Ishikawa (cell line): ENCODE measurements at regions not wholly inside any gene's neighbourhood (a gene's known extent, or its start where the extent isn't known, plus 50 kb on each side); places are given as distances from the start of the nearest gene placed in this dataset.

ENCODE experiments used
- CEBPB ChIP-seq: IDR thresholded peaks from 2 replicates; pipeline ENCODE4 v1.6.1; 2012
- CREB1 ChIP-seq: IDR thresholded peaks from 2 replicates; pipeline ENCODE4 v1.6.1; 2012; ENCODE audit warnings: low read depth
- EGR1 ChIP-seq: IDR thresholded peaks from 2 replicates; pipeline ENCODE4 v1.6.1; 2012
- EP300 ChIP-seq: IDR thresholded peaks from 2 replicates; pipeline ENCODE4 v1.6.1; 2012; ENCODE audit warnings: borderline replicate concordance
- FOXM1 ChIP-seq: IDR thresholded peaks from 2 replicates; pipeline ENCODE4 v1.6.1; 2012; ENCODE audit warnings: low read depth, borderline replicate concordance
- NFIC ChIP-seq: IDR thresholded peaks from 2 replicates; pipeline ENCODE4 v1.6.1; 2012
- RAD21 ChIP-seq: IDR thresholded peaks from 2 replicates; pipeline ENCODE4 v1.6.1; 2012; ENCODE audit warnings: low read depth
- TAF1 ChIP-seq: IDR thresholded peaks from 2 replicates; pipeline ENCODE4 v1.6.1; 2012; ENCODE audit warnings: low read depth, mild to moderate bottlenecking
- TCF12 ChIP-seq: IDR thresholded peaks from 2 replicates; pipeline ENCODE4 v1.6.1; 2012; ENCODE audit warnings: low read depth
- TEAD4 ChIP-seq: IDR thresholded peaks from 2 replicates; pipeline ENCODE4 v1.6.1; 2012
- YY1 ChIP-seq: IDR thresholded peaks from 2 replicates; pipeline ENCODE4 v1.6.1; 2012; ENCODE audit warnings: low read depth
- ZBTB7A ChIP-seq: IDR thresholded peaks from 2 replicates; pipeline ENCODE4 v1.6.1; 2012; ENCODE audit warnings: low read depth
- TF ChIP-seq, protein P1 (sequence below): IDR thresholded peaks from 2 replicates; pipeline ENCODE4 v1.6.1; 2012; ENCODE audit warnings: low read depth, mild to moderate bottlenecking
- TF ChIP-seq, protein P2 (sequence below): IDR thresholded peaks from 2 replicates; pipeline ENCODE4 v1.6.1; 2012
- TF ChIP-seq, protein P3 (sequence below): IDR thresholded peaks from 2 replicates; pipeline ENCODE4 v1.6.1; 2012

DNA sequence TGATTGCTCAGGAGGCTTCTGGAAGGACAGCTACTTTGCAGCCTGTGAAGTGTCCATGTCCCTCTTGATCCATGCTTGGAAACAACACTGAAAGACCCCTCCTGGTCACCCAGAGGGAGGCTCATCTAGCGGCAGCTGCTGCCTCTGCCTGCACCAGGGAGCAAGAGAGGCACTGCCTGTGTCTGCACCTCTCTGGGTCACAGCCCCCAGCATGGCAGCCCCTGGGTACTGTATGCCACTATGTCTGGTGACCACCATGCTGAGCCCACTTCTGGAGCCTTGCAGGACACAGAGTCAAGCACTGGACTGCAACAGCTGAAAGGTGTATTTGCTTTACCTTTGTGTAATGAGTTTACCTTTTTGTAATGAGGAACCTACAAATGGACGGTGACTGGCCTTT lies 186.3 kb upstream of the MYT1L start:
- TF ChIP-seq CEBPB = no peak
- TF ChIP-seq NFIC = no peak
- TF ChIP-seq, protein P1, sequence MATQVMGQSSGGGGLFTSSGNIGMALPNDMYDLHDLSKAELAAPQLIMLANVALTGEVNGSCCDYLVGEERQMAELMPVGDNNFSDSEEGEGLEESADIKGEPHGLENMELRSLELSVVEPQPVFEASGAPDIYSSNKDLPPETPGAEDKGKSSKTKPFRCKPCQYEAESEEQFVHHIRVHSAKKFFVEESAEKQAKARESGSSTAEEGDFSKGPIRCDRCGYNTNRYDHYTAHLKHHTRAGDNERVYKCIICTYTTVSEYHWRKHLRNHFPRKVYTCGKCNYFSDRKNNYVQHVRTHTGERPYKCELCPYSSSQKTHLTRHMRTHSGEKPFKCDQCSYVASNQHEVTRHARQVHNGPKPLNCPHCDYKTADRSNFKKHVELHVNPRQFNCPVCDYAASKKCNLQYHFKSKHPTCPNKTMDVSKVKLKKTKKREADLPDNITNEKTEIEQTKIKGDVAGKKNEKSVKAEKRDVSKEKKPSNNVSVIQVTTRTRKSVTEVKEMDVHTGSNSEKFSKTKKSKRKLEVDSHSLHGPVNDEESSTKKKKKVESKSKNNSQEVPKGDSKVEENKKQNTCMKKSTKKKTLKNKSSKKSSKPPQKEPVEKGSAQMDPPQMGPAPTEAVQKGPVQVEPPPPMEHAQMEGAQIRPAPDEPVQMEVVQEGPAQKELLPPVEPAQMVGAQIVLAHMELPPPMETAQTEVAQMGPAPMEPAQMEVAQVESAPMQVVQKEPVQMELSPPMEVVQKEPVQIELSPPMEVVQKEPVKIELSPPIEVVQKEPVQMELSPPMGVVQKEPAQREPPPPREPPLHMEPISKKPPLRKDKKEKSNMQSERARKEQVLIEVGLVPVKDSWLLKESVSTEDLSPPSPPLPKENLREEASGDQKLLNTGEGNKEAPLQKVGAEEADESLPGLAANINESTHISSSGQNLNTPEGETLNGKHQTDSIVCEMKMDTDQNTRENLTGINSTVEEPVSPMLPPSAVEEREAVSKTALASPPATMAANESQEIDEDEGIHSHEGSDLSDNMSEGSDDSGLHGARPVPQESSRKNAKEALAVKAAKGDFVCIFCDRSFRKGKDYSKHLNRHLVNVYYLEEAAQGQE = no peak
- TF ChIP-seq EP300 = no peak
- TF ChIP-seq, protein P2, sequence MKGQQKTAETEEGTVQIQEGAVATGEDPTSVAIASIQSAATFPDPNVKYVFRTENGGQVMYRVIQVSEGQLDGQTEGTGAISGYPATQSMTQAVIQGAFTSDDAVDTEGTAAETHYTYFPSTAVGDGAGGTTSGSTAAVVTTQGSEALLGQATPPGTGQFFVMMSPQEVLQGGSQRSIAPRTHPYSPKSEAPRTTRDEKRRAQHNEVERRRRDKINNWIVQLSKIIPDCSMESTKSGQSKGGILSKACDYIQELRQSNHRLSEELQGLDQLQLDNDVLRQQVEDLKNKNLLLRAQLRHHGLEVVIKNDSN = no peak
- no peak for TF ChIP-seq TEAD4
- TF ChIP-seq FOXM1 = no peak
- TF ChIP-seq EGR1 = no peak
- TF ChIP-seq TAF1 = no peak
- TF ChIP-seq ZBTB7A = no peak
- no peak for TF ChIP-seq TCF12
- TF ChIP-seq CREB1 = no peak
- TF ChIP-seq RAD21 = no peak
- no peak for TF ChIP-seq YY1
- TF ChIP-seq, protein P3, sequence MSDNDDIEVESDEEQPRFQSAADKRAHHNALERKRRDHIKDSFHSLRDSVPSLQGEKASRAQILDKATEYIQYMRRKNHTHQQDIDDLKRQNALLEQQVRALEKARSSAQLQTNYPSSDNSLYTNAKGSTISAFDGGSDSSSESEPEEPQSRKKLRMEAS = no peak

DNA sequence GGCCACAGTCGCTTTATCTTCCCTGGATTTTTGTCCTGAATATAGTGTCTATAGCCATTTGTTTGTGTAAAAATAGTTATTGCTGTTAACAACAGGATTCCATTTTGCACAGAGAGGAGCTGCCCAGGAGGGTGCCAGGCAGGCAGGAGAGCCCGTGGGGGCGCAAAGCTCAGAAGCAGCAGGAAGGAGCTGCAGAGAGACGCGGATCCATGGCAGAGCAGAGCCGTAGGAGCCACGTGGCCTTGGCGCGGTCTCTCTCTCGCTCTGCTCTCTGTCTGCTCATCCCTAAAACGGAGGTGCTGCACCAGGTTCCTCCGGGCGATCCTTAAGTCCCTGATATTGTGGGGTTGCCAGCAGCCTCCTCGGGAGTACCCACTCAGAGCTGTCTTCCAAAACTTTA lies 185.3 kb upstream of the MYT1L start:
- TF ChIP-seq TEAD4 (no peak), NFIC (no peak), YY1 (no peak), CEBPB (no peak), FOXM1 (no peak), TCF12 (no peak), EGR1 (no peak), EP300 (no peak), ZBTB7A (no peak)
- TF ChIP-seq, protein P2 = no peak

DNA sequence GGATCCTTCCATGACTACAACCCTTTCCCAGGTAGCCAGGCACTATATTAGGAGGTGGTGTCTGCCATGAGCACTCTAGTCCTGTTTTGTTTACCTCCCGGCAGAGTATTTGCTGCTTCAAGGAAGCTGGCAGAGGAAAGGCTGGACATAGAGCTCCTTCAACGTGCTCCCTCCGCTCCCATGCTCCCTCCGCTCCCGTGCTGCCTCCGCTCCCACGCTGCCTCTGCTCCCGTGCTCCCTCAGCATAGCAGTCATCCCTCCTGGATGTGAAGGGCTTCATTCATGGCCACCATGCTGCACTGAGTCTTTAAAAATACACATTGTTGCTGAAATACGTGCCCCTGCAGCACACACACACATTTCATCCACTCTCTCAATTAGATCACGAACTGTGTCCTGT lies 181.9 kb upstream of the MYT1L start:
- TF ChIP-seq EGR1 (no peak), CREB1 (no peak), YY1 (no peak), RAD21 (no peak), FOXM1 (no peak), TCF12 (no peak), TEAD4 (no peak), EP300 (no peak)
- TF ChIP-seq, protein P1 = no peak
- TF ChIP-seq, protein P2 = no peak
- TF ChIP-seq, protein P3 = no peak

DNA sequence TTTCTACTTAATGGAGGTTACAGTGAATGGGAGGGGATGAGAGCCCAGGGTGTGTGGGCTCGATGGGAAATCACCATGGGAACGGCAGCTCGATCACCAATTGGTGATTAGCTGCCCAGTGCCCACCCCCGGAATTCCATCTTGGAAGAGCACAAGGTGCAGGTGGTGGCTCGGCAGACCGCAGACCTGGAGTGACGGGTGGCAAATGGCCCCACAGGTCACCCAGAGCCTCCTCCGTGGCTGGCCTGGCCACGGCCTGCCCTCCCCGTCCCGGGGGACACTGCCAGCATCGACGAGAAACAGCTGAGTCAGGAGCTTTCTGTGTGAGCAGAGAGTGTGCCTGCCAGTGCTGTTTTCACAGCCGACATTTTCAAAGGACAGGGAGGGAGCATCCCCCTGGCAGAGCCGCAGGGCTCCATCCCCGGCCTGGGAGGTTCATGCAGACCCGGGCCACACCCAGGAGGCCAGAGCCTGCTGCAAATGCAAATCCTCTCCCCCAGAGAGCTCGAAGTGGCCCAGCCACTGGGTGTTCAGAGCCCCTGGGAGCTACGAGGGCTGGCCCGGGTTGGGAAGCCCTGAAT lies 176.4 kb upstream of the MYT1L start:
- TF ChIP-seq CEBPB = no peak
- TF ChIP-seq CREB1 = no peak
- TF ChIP-seq, protein P3 = no peak
- TF ChIP-seq NFIC = no peak
- TF ChIP-seq ZBTB7A = no peak
- TF ChIP-seq TEAD4 = no peak

DNA sequence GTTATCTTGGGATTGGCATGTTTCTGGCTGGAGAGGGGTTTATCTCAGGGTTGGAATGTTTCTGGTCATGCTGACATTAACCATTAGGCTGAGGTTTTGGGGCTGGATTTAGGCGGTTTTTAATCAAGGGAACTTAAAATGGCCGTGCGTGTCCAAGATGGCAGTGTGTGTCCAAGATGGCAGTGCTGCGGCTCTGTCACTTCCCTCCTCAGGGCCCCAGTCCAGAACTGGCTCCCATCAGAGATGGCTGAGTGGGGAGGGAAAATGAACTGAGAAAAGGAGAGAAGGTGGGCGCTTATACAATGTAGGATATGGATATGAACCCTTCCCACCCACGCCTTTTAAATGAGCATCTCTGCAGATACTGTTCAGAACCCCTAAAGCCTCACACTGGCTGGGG lies 175.5 kb upstream of the MYT1L start:
- TF ChIP-seq TCF12 (no peak), ZBTB7A (no peak), EGR1 (no peak), EP300 (no peak), YY1 (no peak), NFIC (no peak), CEBPB (no peak), FOXM1 (no peak), TEAD4 (no peak), RAD21 (no peak), TAF1 (no peak), CREB1 (no peak)
- TF ChIP-seq, protein P2 = no peak
- TF ChIP-seq, protein P3 = no peak
- TF ChIP-seq, protein P1 = no peak
